ENCODE measurements at regions not wholly inside any gene's neighbourhood (a gene's known extent, or its start where the extent isn't known, plus 50 kb on each side); places are given as distances from the start of the nearest gene placed in this dataset.

- DNase-seq (no peak), ATAC-seq (no peak)
- in situ Hi-C loops (cut with MboI; ENCODE audit: low sequenced_read_pairs in 4 of 4) (no loop called here), intact Hi-C loops (cut with DNase I; ENCODE audit: low total_unique reads) (no loop called here)
- no peak overlapping the region for H3K27ac ChIP-seq
- H3K36me3 ChIP-seq = no peaks in the 10 kb centered on the region
- no peak for TF ChIP-seq POLR2A (IDR thresholded peaks at IDR 0.05)
- no peak overlapping the region for H3K4me3 ChIP-seq
- H3K27me3 ChIP-seq = no peaks in the 10 kb centered on the region
- no peaks in the 10 kb centered on the region for H3K4me1 ChIP-seq
- H3K9me3 ChIP-seq = no peaks in the 10 kb centered on the region
Measured at GRCh38 chr14:58941629-58942028, 246.8 kb upstream of the DAAM1 start.

- DNase-seq (no peak), ATAC-seq (no peak)
- Histone ChIP-seq H3K36me3 (no peaks in the 10 kb centered on the region), H3K27me3 (no peaks in the 10 kb centered on the region), H3K4me1 (no peaks in the 10 kb centered on the region), H3K4me3 (no peak overlapping the region), H3K9me3 (no peaks in the 10 kb centered on the region), H3K27ac (no peak overlapping the region)
- intact Hi-C loops (cut with DNase I; ENCODE audit: low total_unique reads) = no loop called here
- TF ChIP-seq CTCF (IDR thresholded peaks at IDR 0.05 in 4 of 5, conservative IDR thresholded peaks at IDR 0.05 in 1 of 5) = no peak
- in situ Hi-C loops (cut with MboI; ENCODE audit: low sequenced_read_pairs in 4 of 4) = no loop called here
Measured at GRCh38 chr14:58942516-58942915, 246.0 kb upstream of the DAAM1 start.

GRCh38 chr14:58944343-58944967 lies 244.0 kb upstream of the DAAM1 start:
- no peaks in the 10 kb centered on the region for H3K9me3 ChIP-seq
- in situ Hi-C loops (cut with MboI; ENCODE audit: low sequenced_read_pairs in 4 of 4) (no loop called here), intact Hi-C loops (cut with DNase I; ENCODE audit: low total_unique reads) (no loop called here)
- no peak for TF ChIP-seq CTCF (IDR thresholded peaks at IDR 0.05 in 4 of 5, conservative IDR thresholded peaks at IDR 0.05 in 1 of 5)
- no peak for TF ChIP-seq POLR2A (IDR thresholded peaks at IDR 0.05)
- H3K4me3 ChIP-seq = no peak overlapping the region
- DNase-seq (no peak), ATAC-seq (no peak)
- H3K36me3 ChIP-seq = no peaks in the 10 kb centered on the region
- no peaks in the 10 kb centered on the region for H3K4me1 ChIP-seq
- no peak overlapping the region for H3K27ac ChIP-seq
- H3K27me3 ChIP-seq = no peaks in the 10 kb centered on the region

- intact Hi-C loops (cut with DNase I; ENCODE audit: low total_unique reads) = no loop called here
- H3K4me3 ChIP-seq = no peak overlapping the region
- no peaks in the 10 kb centered on the region for H3K4me1 ChIP-seq
- no peaks in the 10 kb centered on the region for H3K36me3 ChIP-seq
- no peaks in the 10 kb centered on the region for H3K9me3 ChIP-seq
- TF ChIP-seq POLR2A (IDR thresholded peaks at IDR 0.05) (no peak), CTCF (IDR thresholded peaks at IDR 0.05 in 4 of 5, conservative IDR thresholded peaks at IDR 0.05 in 1 of 5) (no peak)
- DNase-seq (no peak), ATAC-seq (no peak)
- H3K27me3 ChIP-seq = no peaks in the 10 kb centered on the region
- in situ Hi-C loops (cut with MboI; ENCODE audit: low sequenced_read_pairs in 4 of 4) = no loop called here
- no peak overlapping the region for H3K27ac ChIP-seq
Measured at GRCh38 chr14:58944968-58945356, 243.5 kb upstream of the DAAM1 start.

GRCh38 chr14:58946431-58946830 lies 242.0 kb upstream of the DAAM1 start:
- no peaks in the 10 kb centered on the region for H3K36me3 ChIP-seq
- ATAC-seq = no peak
- TF ChIP-seq CTCF (IDR thresholded peaks at IDR 0.05 in 4 of 5, conservative IDR thresholded peaks at IDR 0.05 in 1 of 5) = no peak
- no peak for TF ChIP-seq POLR2A (IDR thresholded peaks at IDR 0.05)
- H3K27me3 ChIP-seq = no peaks in the 10 kb centered on the region
- DNase-seq = no peak
- H3K4me1 ChIP-seq = no peaks in the 10 kb centered on the region
- in situ Hi-C loops (cut with MboI; ENCODE audit: low sequenced_read_pairs in 4 of 4) = no loop called here
- H3K9me3 ChIP-seq = no peaks in the 10 kb centered on the region
- intact Hi-C loops (cut with DNase I; ENCODE audit: low total_unique reads) = no loop called here
- H3K4me3 ChIP-seq = no peak overlapping the region
- no peak overlapping the region for H3K27ac ChIP-seq

Measured in gastrocnemius medialis (tissue), 4 donors.